ENCODE measurements at regions not wholly inside any gene's neighbourhood (a gene's known extent, or its start where the extent isn't known, plus 50 kb on each side); places are given as distances from the start of the nearest gene placed in this dataset.

GRCh38 chr3:13161771-13162535 is 88.7 kb upstream of the IQSEC1 start:
- no peak overlapping the region for H3K4me3 ChIP-seq (ENCODE audit: low read depth, low read length)
- no peak for TF ChIP-seq CTCF (IDR thresholded peaks at IDR 0.05; ENCODE audit: insufficient read depth, low read length)
- DNase-seq (ENCODE audit: low read depth) = no peak

GRCh38 chr3:13161021-13161759 is 88.0 kb upstream of the IQSEC1 start:
- no peak overlapping the region for H3K4me3 ChIP-seq (ENCODE audit: low read depth, low read length)
- DNase-seq (ENCODE audit: low read depth) = no peak
- TF ChIP-seq CTCF (IDR thresholded peaks at IDR 0.05; ENCODE audit: insufficient read depth, low read length) = no peak

GRCh38 chr3:13160619-13161018 is 87.4 kb upstream of the IQSEC1 start:
- TF ChIP-seq CTCF (IDR thresholded peaks at IDR 0.05; ENCODE audit: insufficient read depth, low read length) = no peak
- no peak for DNase-seq (ENCODE audit: low read depth)

GRCh38 chr3:13159890-13160289 is 86.7 kb upstream of the IQSEC1 start:
- H3K4me3 ChIP-seq (ENCODE audit: low read depth, low read length) = no peak overlapping the region
- no peak for DNase-seq (ENCODE audit: low read depth)
- TF ChIP-seq CTCF (IDR thresholded peaks at IDR 0.05; ENCODE audit: insufficient read depth, low read length) = no peak

More at GRCh38 chr3:13160619-13161018, 87.4 kb upstream of the IQSEC1 start:
- H3K4me3 ChIP-seq (ENCODE audit: low read depth, low read length) = no peak overlapping the region

- no peak overlapping the region for H3K4me3 ChIP-seq (ENCODE audit: low read depth, low read length)
- no peak for TF ChIP-seq CTCF (IDR thresholded peaks at IDR 0.05; ENCODE audit: insufficient read depth, low read length)
- no peak for DNase-seq (ENCODE audit: low read depth)
These were observed 85.6 kb upstream of the IQSEC1 start for GRCh38 chr3:13158871-13159270.

GRCh38 chr3:13158408-13158807 is 85.2 kb upstream of the IQSEC1 start:
- no peak for TF ChIP-seq CTCF (IDR thresholded peaks at IDR 0.05; ENCODE audit: insufficient read depth, low read length)
- H3K4me3 ChIP-seq (ENCODE audit: low read depth, low read length) = no peak overlapping the region
- DNase-seq (ENCODE audit: low read depth) = no peak

Measured in fibroblast of the aortic adventitia (primary cell).